HTR-8/SVneo (cell line): ENCODE measurements at regions not wholly inside any gene's neighbourhood (a gene's known extent, or its start where the extent isn't known, plus 50 kb on each side); places are given as distances from the start of the nearest gene placed in this dataset.

ENCODE experiments used
- DNase-seq: peaks from one replicate; pipeline ENCODE4 v3.0.0; 2011; ENCODE audit warnings: low spot score, mixed read lengths; ENCODE audit not compliant: insufficient read length
- FAIRE-seq: peaks from 2 replicates; lab custom pipeline; 2011; peaks lifted over from hg19 to GRCh38; lab: Jason Lieb, UNC

GRCh38 chr3:154598166-154598565 lies 168.2 kb upstream of the GPR149 start:
- FAIRE-seq (no peak), DNase-seq (no peak)

- FAIRE-seq (no peak), DNase-seq (no peak)
Measured at GRCh38 chr3:154590675-154591384, 160.8 kb upstream of the GPR149 start.

GRCh38 chr3:154588831-154589230 lies 158.8 kb upstream of the GPR149 start:
- FAIRE-seq (no peak), DNase-seq (no peak)

GRCh38 chr3:154584974-154585373 lies 155.0 kb upstream of the GPR149 start:
- DNase-seq: no peak
- FAIRE-seq: no peak

GRCh38 chr3:154584041-154584440 lies 154.1 kb upstream of the GPR149 start:
- DNase-seq: no peak
- FAIRE-seq: no peak

GRCh38 chr3:154583086-154583634 lies 153.2 kb upstream of the GPR149 start:
- FAIRE-seq: no peak
- DNase-seq: no peak

GRCh38 chr3:154582501-154582900 lies 152.5 kb upstream of the GPR149 start:
- DNase-seq (no peak), FAIRE-seq (no peak)

GRCh38 chr3:154571553-154572226 lies 141.7 kb upstream of the GPR149 start:
- DNase-seq: no peak
- FAIRE-seq: no peak

GRCh38 chr3:154568064-154568463 lies 138.1 kb upstream of the GPR149 start:
- DNase-seq (no peak), FAIRE-seq (no peak)

GRCh38 chr3:154559623-154560022 lies 129.6 kb upstream of the GPR149 start:
- DNase-seq: no peak
- FAIRE-seq: no peak

GRCh38 chr3:154552338-154552737 lies 122.3 kb upstream of the GPR149 start:
- DNase-seq: no peak
- no peak for FAIRE-seq

GRCh38 chr3:154549391-154549790 lies 119.4 kb upstream of the GPR149 start:
- no peak for DNase-seq
- FAIRE-seq: no peak

GRCh38 chr3:154548341-154548740 lies 118.4 kb upstream of the GPR149 start:
- DNase-seq (no peak), FAIRE-seq (no peak)

- DNase-seq (no peak), FAIRE-seq (no peak)
Measured at GRCh38 chr3:154542837-154543236, 112.8 kb upstream of the GPR149 start.

- no peak for FAIRE-seq
- DNase-seq: no peak
Measured at GRCh38 chr3:154540950-154541604, 111.1 kb upstream of the GPR149 start.

GRCh38 chr3:154538566-154539360 lies 108.8 kb upstream of the GPR149 start:
- DNase-seq: no peak
- no peak for FAIRE-seq

- FAIRE-seq (no peak), DNase-seq (no peak)
Measured at GRCh38 chr3:154536751-154537150, 106.8 kb upstream of the GPR149 start.

GRCh38 chr3:154522036-154522602 lies 92.1 kb upstream of the GPR149 start:
- FAIRE-seq (no peak), DNase-seq (no peak)

GRCh38 chr3:154517404-154517803 lies 87.4 kb upstream of the GPR149 start:
- FAIRE-seq: no peak
- no peak for DNase-seq

GRCh38 chr3:154515921-154516320 lies 85.9 kb upstream of the GPR149 start:
- DNase-seq (no peak), FAIRE-seq (no peak)
